GM19193 (cell line): ENCODE measurements at regions not wholly inside any gene's neighbourhood (a gene's known extent, or its start where the extent isn't known, plus 50 kb on each side); places are given as distances from the start of the nearest gene placed in this dataset.

Source experiments
- POLR2A ChIP-seq: IDR thresholded peaks from 4 replicates; pipeline ENCODE4 v1.6.1; 2011; ENCODE audit not compliant: insufficient read depth, insufficient read length; ENCODE audit errors: extremely low read depth

DNA sequence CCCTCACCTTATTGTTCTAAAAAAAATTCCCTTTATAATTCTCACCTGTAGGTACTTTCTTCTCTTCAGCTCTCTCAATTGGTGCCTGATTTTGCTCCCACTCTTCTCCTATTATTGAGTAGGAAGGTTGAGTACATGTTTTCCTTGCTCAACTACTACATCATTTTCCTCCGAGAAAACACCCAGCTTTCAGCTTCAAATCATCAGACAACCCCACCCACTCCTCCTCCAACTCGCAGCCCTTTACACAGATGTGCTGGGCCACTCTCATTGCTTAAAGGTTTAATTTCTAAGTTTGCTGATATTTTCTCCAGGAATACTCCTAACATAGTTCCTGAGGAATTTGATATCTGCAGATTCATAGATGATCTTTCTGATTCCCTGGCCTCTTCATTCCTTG lies 734.4 kb upstream of the ZEB2 start:
- TF ChIP-seq POLR2A: no peak

DNA sequence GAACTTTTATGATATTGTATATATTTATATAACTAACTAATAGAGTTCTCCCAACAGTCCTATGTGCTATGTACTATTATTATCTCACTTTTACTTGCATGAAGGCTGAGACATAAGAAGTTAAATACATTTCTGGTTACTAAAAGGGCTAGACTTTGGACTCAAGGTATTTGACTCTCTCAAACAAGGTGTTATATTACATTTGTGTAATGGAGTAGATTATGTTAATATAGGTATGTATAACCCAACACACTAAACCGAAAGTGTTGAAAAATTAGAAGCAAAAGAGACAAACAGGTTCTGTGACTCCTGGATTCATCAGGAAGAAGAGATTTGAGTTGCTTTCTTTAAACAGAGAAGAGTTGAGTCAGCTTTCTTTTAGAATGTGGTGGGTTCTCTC lies 733.6 kb upstream of the ZEB2 start:
- TF ChIP-seq POLR2A: no peak

DNA sequence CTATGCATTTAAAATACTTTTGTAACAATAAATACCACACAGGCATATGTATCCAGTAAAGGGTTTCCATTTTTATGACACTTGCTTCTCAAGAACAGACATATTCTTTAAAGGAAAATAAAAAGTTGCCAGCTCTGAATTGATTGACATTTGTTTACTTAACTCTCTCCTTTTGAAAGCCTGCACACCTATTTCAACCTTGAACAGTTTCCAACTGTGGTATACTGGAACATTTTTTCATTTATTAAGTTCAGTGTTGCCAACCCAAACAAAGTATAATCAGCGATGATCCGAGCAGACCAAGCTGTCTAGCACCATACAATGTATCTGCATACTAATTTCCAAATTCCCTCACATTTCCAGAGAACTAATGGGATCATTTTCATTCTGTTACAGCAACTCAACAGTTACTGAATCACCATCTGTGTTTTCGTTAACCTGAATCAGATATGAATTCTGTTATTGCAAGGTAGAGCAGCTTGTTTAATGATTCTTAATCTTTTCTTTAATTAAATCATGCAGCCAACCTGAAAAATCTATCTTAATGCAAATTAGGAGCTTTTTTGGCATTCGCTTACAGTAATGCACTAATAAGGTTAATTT lies 725.5 kb upstream of the ZEB2 start:
- TF ChIP-seq POLR2A: no peak

DNA sequence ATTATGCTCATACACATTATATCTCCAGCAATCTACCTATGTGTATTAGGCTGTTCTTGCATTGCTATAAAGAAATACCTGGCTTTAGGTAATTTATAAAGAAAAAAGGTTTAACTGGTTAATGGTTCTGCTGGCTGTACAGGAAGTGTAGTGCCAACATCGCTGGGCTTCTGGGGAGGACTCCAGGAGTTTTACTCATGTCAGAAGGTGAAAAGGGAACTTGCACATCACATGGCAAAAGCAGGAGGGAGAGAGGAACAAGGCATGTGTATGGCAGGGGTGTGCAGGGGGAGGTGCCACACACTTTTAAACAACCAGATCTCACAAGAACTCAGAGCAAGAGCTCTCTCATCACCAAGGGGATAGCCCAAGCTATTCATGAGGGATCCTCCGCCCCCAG lies 715.4 kb upstream of the ZEB2 start:
- TF ChIP-seq POLR2A: no peak

DNA sequence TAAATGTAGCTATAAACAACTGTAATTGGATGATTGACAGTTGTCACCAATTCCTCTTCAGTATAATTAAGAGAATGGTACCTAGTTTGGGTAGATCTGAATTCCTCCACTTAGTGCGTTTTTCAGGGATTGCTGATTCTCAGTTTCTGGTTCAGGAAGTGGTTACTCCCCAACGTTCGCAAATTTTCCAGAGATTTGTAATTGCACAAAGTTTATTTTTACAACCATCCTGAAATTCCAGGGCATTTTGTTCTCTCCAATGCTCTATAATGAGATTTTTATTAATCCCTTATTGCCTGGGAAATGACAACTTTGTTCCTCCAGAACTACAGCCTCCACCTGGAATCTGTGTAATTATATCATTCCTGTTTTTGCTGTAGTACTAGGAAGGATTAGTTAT lies 710.6 kb upstream of the ZEB2 start:
- TF ChIP-seq POLR2A: no peak

DNA sequence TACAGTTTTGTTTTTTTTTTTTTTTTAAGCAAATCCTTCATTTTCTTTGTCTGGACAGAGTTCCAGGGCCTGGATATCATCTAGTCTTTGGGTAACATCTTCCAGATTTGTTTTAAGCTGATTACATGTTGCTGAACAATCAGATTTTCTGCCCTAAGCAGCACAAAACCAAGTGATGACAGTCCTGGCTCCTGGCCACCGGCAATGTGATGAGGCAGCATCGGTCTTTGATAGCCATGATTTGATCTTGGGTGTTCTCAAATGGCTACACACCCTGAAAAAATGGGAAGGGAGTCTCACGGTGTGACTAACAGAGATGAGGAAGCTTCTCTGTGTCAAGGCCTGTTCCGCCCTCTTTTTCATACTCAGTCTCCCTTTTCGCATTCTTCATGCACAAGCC lies 708.6 kb upstream of the ZEB2 start:
- no peak for TF ChIP-seq POLR2A

DNA sequence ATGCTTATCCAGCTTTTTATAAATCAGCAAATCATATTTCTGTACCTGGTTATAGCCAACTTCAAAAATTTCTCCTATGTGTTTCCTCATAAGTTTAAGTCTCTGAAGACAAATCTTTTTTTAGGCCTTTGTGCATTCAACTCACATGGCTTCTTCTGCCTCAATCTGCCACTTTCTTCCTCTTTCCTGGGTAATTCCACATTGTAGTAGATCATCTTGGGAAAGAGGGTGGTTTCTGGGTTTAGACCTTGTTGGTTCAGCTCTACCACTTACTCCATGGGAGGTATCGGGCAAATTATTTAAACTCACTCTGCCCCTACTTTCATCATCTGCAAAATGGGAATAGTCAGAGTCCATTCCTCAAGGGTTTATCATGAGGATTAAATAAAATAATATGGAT lies 707.0 kb upstream of the ZEB2 start:
- TF ChIP-seq POLR2A: no peak

DNA sequence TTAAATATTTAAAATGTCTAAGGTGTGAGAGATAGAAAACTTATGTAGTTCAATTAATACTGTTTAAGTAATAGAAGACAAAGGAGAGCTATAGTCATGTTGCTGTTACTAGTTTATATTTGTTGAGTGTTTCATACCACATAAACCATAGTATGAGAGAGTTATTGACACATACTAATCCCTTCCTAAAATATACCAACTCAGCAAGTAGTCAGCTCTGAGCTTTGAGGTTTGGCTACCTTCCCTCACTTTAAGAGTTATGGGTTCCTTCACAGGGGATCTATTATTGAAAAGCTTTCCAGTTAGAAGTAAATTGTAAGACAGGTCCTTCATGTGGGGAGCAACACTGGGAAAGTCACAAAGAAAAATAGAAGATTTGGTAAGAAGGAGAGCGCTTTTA lies 701.6 kb upstream of the ZEB2 start:
- no peak for TF ChIP-seq POLR2A

DNA sequence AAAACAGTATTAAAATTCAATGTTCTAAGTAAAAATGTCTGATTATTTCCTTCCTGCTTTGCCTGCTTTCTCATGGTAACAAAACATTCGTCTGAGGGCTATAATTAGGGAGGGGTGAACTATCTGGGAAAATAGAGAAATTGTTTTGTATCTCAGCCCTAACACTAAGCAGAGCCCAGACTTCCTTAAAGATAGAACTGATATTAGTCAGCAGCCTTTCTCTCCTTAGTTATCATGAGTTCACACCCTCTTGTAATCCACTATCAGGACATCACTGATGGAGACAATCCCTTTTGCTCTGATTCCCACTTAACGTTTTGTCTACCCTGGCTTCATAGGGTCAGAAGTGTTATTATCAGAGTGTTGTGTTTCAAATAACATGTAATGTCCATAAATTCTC lies 701.1 kb upstream of the ZEB2 start:
- TF ChIP-seq POLR2A: no peak

DNA sequence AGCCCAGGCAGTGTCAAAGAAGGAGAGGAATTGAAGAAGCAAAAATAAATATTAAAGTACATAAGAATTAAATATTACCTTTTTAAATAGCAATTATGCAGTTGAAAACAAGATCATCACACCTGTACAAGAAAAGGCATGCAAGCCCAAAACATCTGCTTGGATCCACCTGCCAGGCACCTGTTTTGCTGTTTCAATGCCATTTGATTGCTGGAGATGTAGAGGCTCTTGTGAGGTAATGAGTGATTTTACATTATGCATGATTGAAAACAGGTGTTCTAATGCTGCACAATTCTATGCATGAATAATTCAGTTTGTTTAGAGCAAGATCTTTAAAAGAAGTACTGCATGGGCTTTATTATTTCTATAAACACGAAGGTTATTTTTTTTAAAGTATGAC lies 700.6 kb upstream of the ZEB2 start:
- no peak for TF ChIP-seq POLR2A

DNA sequence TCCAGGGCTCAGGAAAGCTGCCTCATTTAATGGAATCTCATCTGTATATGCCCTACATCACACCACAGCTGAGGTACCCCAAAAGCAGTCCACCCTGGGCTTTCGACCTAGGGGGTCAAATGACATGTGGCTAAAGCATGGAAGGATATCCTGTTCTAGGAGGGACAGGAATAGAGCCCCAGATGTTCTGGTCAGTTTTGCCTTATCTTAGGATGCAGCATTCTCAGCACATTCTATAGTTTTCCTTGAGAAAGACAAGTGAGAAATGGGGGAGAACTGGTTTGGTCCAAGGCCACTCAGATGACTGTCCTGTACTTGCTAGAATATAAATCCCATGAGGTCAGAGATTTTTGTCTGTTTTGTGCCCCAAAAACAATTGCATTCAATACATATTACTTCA lies 688.0 kb upstream of the ZEB2 start:
- no peak for TF ChIP-seq POLR2A

DNA sequence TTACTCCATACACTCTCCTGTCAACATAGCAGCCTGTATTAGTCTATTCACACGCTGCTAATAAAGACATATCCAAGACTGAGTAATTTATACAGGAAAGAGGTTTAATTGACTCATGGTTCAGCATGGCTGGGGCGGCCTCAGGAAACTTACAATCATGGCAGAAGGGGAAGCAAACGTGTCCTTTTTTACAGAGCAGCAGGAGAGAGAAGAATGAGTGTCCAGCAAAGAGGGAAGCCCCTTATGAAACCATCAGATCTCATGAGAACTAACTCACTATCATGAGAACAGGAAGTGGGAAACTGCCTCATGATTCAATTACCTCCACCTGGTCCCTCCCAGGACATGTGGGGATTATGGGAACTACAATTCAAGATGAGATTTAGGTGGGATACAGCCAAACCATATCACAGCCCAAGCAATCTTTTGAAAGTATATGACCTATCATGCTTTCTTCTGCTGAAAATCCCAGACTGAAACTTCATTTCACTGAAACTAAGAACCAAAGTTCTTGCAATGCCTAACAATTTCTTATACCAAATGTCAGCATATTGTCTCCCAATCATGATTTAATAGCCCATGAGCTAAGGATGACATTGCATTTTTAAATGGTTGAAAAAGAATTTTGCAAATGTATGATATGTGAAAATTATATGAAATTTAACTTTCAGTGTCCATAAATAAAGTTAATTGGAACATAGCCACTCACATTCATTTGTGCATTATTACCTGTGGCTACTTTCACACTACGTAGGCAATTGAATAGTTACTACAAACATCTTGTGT lies 686.8 kb upstream of the ZEB2 start:
- TF ChIP-seq POLR2A: no peak

DNA sequence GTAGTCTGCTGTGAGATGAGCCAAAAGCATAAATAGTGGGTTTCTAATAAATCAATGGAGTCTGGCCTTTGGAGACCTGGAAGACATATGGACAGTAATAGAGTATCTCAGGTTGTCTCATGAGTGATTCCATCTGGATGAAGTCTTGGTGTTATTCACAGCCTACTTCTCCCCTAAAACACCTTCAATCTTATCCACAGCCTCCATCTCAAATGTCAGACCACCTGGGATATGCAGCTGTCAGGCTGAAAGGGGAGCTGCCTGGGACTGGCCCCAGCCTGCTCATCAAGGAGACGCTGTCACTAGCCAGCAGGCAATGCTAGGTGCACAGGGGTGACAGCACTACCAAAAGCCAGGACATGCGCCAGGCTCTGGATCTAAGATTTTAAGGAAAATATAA lies 684.0 kb upstream of the ZEB2 start:
- no peak for TF ChIP-seq POLR2A

DNA sequence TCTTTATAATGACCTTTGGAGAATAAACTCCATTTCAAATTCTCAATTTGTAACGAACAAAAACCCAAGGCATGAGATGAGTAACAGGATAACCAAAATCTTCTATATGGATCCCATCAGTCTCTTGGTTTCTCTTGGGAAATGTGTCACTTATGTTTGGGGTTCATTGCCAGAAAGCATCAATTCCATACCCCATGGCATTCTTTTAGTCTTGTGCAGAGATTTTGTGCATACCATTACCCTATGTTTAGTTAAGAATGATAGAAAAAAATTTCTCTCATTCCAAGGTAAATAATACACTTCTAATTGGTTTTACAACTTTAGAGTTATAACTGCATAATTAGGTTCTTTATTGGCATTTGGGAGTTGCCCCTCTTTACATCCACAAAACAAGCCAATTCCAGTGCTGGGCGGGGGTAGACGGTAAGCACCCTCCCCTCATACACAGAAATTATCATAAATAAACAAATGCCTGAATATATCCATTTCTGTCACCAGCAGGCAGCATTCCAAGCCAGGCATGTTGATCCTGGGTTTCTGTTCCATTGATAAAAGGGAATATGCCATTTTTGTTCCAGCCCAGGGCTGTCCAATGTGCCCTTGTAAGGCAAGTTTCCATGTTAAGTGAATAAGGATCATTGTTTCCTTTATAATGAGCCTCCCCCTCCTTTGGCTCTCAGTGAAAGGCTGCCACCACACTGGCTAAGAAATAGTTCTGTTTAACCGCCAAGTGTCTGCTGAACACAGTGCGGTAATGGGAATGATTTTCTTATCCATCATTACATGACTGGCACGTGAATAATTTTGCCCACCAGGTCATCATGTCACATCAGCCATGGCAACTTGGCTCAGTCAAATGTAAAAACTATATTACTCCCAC lies 680.1 kb upstream of the ZEB2 start:
- TF ChIP-seq POLR2A: no peak

DNA sequence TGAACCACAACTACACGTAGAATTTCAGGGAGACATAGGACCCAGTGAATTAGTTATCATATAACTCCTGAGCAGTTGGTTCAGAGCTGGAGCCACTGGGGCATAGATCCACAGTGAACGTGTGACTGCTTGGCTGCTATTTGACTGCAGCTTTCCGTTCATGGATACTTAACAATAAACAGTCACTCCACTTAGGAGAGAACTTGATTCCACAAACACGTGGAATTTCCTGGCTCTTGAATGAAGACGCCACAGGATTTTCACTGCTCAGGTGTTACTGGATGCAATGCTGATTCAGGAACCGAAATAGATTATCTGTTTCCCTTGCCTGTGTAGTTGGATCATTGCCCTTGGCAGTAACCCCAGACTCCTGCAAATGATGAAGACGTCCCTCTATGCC lies 679.1 kb upstream of the ZEB2 start:
- no peak for TF ChIP-seq POLR2A

DNA sequence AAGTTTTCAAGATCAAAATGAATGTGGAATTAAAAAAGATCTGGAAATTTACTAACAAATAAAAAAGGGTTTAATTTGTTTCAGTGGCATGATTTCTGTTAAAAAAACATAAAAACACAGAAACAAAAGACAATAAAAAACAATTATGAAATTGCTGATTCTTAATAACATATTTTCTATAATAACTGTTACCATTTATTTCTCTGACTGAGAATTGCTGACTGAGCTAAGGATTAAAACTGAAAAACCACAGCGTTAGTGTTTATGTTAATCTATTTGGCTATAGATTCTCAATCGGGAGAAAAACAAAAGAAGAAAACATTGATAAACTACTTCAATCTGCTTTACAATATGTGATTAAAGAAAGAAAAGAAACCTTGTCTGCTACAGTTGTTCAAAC lies 678.6 kb upstream of the ZEB2 start:
- TF ChIP-seq POLR2A: no peak
